Peyer's patch (tissue), 4 donors: ENCODE measurements at regions not wholly inside any gene's neighbourhood (a gene's known extent, or its start where the extent isn't known, plus 50 kb on each side); places are given as distances from the start of the nearest gene placed in this dataset.

Experiments
- DNase-seq, 3 donors: peaks; one replicate each; pipeline ENCODE4 v3.0.0-alpha.2; 2017 to 2019
- H3K27ac ChIP-seq, 4 donors: fragments of 200-600 bp; sonication (generic); one replicate each; pipeline ENCODE4 v1.5.1; 2016 to 2019
- H3K27me3 ChIP-seq, 2 donors: fragments of 200-600 bp; sonication (generic); one replicate each; pipeline ENCODE4 v1.5.1; 2019
- H3K36me3 ChIP-seq, 3 donors: fragments of 200-600 bp; sonication (generic); one replicate each; pipeline ENCODE4 v1.5.1; 2016 to 2019
- H3K4me1 ChIP-seq, 4 donors: fragments of 200-600 bp; sonication (generic); one replicate each; pipeline ENCODE4 v1.5.1; 2016 to 2019
- H3K4me3 ChIP-seq, 4 donors: fragments of 200-600 bp; sonication (generic); 1 replicate in 3 of 4; 2 replicates in 1 of 4; pipeline ENCODE4 v1.5.1; 2016 to 2019; ENCODE audit warnings: mild to moderate bottlenecking in 1 of 4
- H3K9me3 ChIP-seq, 4 donors: fragments of 200-600 bp; sonication (generic); one replicate each; pipeline ENCODE4 v1.5.1; 2016 to 2019; ENCODE audit warnings: mild to moderate bottlenecking in 1 of 4
- CTCF ChIP-seq, 6 experiments: fragments of 450-650 bp in 4 of 6; fragments of 200-600 bp in 2 of 6; sonication (generic) in 1 of 6; IDR thresholded peaks; one replicate each; pipeline ENCODE4 v1.5.1; 2017 to 2019; ENCODE audit warnings: antibody characterized with exemption in 6 of 6, mild to moderate bottlenecking in 3 of 6, moderate library complexity in 1 of 6
- POLR2A ChIP-seq, 2 donors: fragments of 450-650 bp; IDR thresholded peaks; one replicate each; pipeline ENCODE4 v1.5.1; 2017; ENCODE audit warnings: antibody characterized with exemption in 2 of 2, mild to moderate bottlenecking in 2 of 2, moderate library complexity in 2 of 2

GRCh38 chr4:15215109-15215508 lies 212.7 kb upstream of the C1QTNF7 start:
- Histone ChIP-seq H3K36me3 (no peaks in the 10 kb centered on the region), H3K27me3 (no peaks in the 10 kb centered on the region), H3K9me3 (no peaks in the 10 kb centered on the region), H3K27ac (no peak overlapping the region), H3K4me3 (no peak overlapping the region), H3K4me1 (no peaks in the 10 kb centered on the region)
- DNase-seq: no peak
- no peak for TF ChIP-seq POLR2A (IDR thresholded peaks at IDR 0.05)
- TF ChIP-seq CTCF (IDR thresholded peaks at IDR 0.05): no peak

- Histone ChIP-seq H3K4me1 (no peaks in the 10 kb centered on the region), H3K9me3 (no peaks in the 10 kb centered on the region), H3K27ac (no peak overlapping the region), H3K4me3 (no peak overlapping the region), H3K36me3 (no peaks in the 10 kb centered on the region), H3K27me3 (no peaks in the 10 kb centered on the region)
- DNase-seq: no peak
- TF ChIP-seq POLR2A (IDR thresholded peaks at IDR 0.05) (no peak), CTCF (IDR thresholded peaks at IDR 0.05) (no peak)
Observed at GRCh38 chr4:15226203-15226602, 201.6 kb upstream of the C1QTNF7 start.

GRCh38 chr4:15231265-15232091 lies 196.4 kb upstream of the C1QTNF7 start:
- Histone ChIP-seq H3K4me3 (no peak overlapping the region), H3K36me3 (no peaks in the 10 kb centered on the region), H3K27me3 (no peaks in the 10 kb centered on the region), H3K9me3 (no peaks in the 10 kb centered on the region), H3K4me1 (peaks cover 0 to 17% (median 1%) of the 10 kb centered on the region in 4 donors), H3K27ac (no peak overlapping the region)
- DNase-seq: peak in 2 of 3 donors; percentile 74 to 90
- TF ChIP-seq CTCF (IDR thresholded peaks at IDR 0.05) (peak; percentile 48 to 84 (median 62)), POLR2A (IDR thresholded peaks at IDR 0.05) (no peak)

- no peak for DNase-seq
- no peak overlapping the region for H3K27ac ChIP-seq
Observed at GRCh38 chr4:15232366-15233263, 195.2 kb upstream of the C1QTNF7 start.

GRCh38 chr4:15233264-15233597 lies 194.6 kb upstream of the C1QTNF7 start:
- no peak overlapping the region for H3K27ac ChIP-seq
- peaks cover 0 to 17% (median 1%) of the 10 kb centered on the region in 4 donors for H3K4me1 ChIP-seq
- no peaks in the 10 kb centered on the region for H3K36me3 ChIP-seq
- no peak for TF ChIP-seq CTCF (IDR thresholded peaks at IDR 0.05)
- no peak for TF ChIP-seq POLR2A (IDR thresholded peaks at IDR 0.05)
- H3K9me3 ChIP-seq: no peaks in the 10 kb centered on the region
- no peak for DNase-seq
- H3K27me3 ChIP-seq: no peaks in the 10 kb centered on the region
- no peak overlapping the region for H3K4me3 ChIP-seq

More at GRCh38 chr4:15232366-15233263, 195.2 kb upstream of the C1QTNF7 start:
- Histone ChIP-seq H3K27me3 (no peaks in the 10 kb centered on the region), H3K4me3 (no peak overlapping the region), H3K9me3 (no peaks in the 10 kb centered on the region), H3K4me1 (peaks cover 0 to 17% (median 1%) of the 10 kb centered on the region in 4 donors), H3K36me3 (no peaks in the 10 kb centered on the region)
- TF ChIP-seq POLR2A (IDR thresholded peaks at IDR 0.05): no peak
- no peak for TF ChIP-seq CTCF (IDR thresholded peaks at IDR 0.05)
